ENCODE measurements at regions not wholly inside any gene's neighbourhood (a gene's known extent, or its start where the extent isn't known, plus 50 kb on each side); places are given as distances from the start of the nearest gene placed in this dataset.
"Not testable (repeated sequence)": the region's sequence is repeated elsewhere in the genome, so short reads cannot be mapped to it uniquely, and the experiment has no call there.

- TF ChIP-seq EZH2 (IDR thresholded peaks at IDR 0.05; ENCODE audit: borderline replicate concordance, low read depth, low read length, poor library complexity, severe bottlenecking) (no peak), CTCF (conservative IDR thresholded peaks at IDR 0.05; ENCODE audit: low read depth, low read length) (no peak)
- intact Hi-C loops (cut with micrococcal nuclease; ENCODE audit: unreplicated experiment): no loop called here
- BruUV-seq (replicated peaks): no TSS peak
Measured at GRCh38 chr13:91053318-91054065, 294.0 kb upstream of the MIR17HG start.

DNA sequence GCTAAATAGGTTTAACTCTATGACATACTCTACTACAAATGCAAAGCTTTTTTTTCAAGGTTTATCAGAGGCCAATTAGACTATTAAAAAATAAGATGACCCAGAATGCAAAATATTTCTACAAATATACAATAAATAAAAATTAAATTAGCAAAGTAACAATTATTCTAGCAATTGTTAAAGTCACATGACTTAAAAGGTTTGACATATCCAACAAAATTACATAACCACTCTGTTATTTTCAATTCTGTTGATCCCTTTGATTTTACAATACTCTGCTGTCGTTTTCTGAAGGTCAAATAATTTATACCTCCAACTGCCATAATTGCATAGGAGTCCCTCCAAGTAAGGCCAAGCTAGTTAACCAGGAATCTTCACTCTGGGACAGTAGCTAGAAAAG lies 292.6 kb upstream of the MIR17HG start:
- intact Hi-C loops (cut with micrococcal nuclease; ENCODE audit: unreplicated experiment): no loop called here
- Histone ChIP-seq H3K27ac (ENCODE audit: low read depth, low read length, poor library complexity, severe bottlenecking) (no peak overlapping the region), H3K27me3 (replicated peaks; ENCODE audit: insufficient read depth, low read depth, low read length, poor library complexity) (no peaks in the 10 kb centered on the region), H3K4me1 (ENCODE audit: insufficient read depth, low read length, poor library complexity, severe bottlenecking) (no peaks in the 10 kb centered on the region), H3K36me3 (ENCODE audit: insufficient read depth, low read length, poor library complexity, severe bottlenecking) (no peaks in the 10 kb centered on the region), H3K9me3 (ENCODE audit: low read depth, low read length, poor library complexity, severe bottlenecking) (no peaks in the 10 kb centered on the region), H3K4me3 (ENCODE audit: low read depth, low read length, poor library complexity, severe bottlenecking) (no peak overlapping the region)
- POLR2A ChIA-PET (ENCODE audit: low non-redundant PET): no interaction called here
- BruUV-seq (replicated peaks): no TSS peak
- no peak for TF ChIP-seq CTCF (conservative IDR thresholded peaks at IDR 0.05; ENCODE audit: low read depth, low read length)
- no peak for TF ChIP-seq EZH2 (IDR thresholded peaks at IDR 0.05; ENCODE audit: borderline replicate concordance, low read depth, low read length, poor library complexity, severe bottlenecking)
- CTCF ChIA-PET: no interaction called here
- no peak for DNase-seq (ENCODE audit: low spot score)

More at GRCh38 chr13:91053318-91054065, 294.0 kb upstream of the MIR17HG start:
- no peak overlapping the region for H3K4me3 ChIP-seq (ENCODE audit: low read depth, low read length, poor library complexity, severe bottlenecking)
- ChIA-PET CTCF (no interaction called here), POLR2A (ENCODE audit: low non-redundant PET) (no interaction called here)
- H3K27ac ChIP-seq (ENCODE audit: low read depth, low read length, poor library complexity, severe bottlenecking): no peak overlapping the region
- H3K27me3 ChIP-seq (replicated peaks; ENCODE audit: insufficient read depth, low read depth, low read length, poor library complexity): no peaks in the 10 kb centered on the region
- no peaks in the 10 kb centered on the region for H3K4me1 ChIP-seq (ENCODE audit: insufficient read depth, low read length, poor library complexity, severe bottlenecking)
- H3K36me3 ChIP-seq (ENCODE audit: insufficient read depth, low read length, poor library complexity, severe bottlenecking): no peaks in the 10 kb centered on the region
- no peak for DNase-seq (ENCODE audit: low spot score)
- H3K9me3 ChIP-seq (ENCODE audit: low read depth, low read length, poor library complexity, severe bottlenecking): no peaks in the 10 kb centered on the region

DNA sequence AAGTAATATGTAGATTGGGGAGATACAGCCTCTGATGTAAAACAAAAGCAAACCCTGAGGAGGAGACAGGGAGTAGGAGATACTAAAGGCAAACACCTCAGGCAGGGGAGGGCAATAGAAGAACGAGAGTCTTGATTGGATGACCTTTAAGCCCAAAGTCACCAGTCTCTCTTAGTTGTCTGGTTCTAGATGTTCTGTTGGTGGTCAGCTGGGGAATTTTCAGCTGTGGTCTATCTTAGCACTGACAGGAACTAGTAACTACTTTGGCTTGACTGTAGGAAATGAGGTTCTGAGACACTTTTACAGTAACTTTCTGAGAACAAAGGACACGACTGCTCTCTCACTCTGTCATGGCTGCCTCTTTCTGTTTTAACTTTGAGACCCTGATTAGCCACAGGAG lies 290.7 kb upstream of the MIR17HG start:
- no peak overlapping the region for H3K4me3 ChIP-seq (ENCODE audit: low read depth, low read length, poor library complexity, severe bottlenecking)
- no peaks in the 10 kb centered on the region for H3K36me3 ChIP-seq (ENCODE audit: insufficient read depth, low read length, poor library complexity, severe bottlenecking)
- BruUV-seq (replicated peaks): no TSS peak
- DNase-seq (ENCODE audit: low spot score): no peak
- CTCF ChIA-PET: no interaction called here
- no peak overlapping the region for H3K27ac ChIP-seq (ENCODE audit: low read depth, low read length, poor library complexity, severe bottlenecking)
- TF ChIP-seq EZH2 (IDR thresholded peaks at IDR 0.05; ENCODE audit: borderline replicate concordance, low read depth, low read length, poor library complexity, severe bottlenecking): no peak
- no peak for TF ChIP-seq CTCF (conservative IDR thresholded peaks at IDR 0.05; ENCODE audit: low read depth, low read length)
- intact Hi-C loops (cut with micrococcal nuclease; ENCODE audit: unreplicated experiment): no loop called here
- H3K9me3 ChIP-seq (ENCODE audit: low read depth, low read length, poor library complexity, severe bottlenecking): no peaks in the 10 kb centered on the region
- POLR2A ChIA-PET (ENCODE audit: low non-redundant PET): no interaction called here
- no peaks in the 10 kb centered on the region for H3K4me1 ChIP-seq (ENCODE audit: insufficient read depth, low read length, poor library complexity, severe bottlenecking)
- no peaks in the 10 kb centered on the region for H3K27me3 ChIP-seq (replicated peaks; ENCODE audit: insufficient read depth, low read depth, low read length, poor library complexity)

- CTCF ChIA-PET; H3K9me3 ChIP-seq (ENCODE audit: low read depth, low read length, poor library complexity, severe bottlenecking); H3K4me1 ChIP-seq (ENCODE audit: insufficient read depth, low read length, poor library complexity, severe bottlenecking); H3K27ac ChIP-seq (ENCODE audit: low read depth, low read length, poor library complexity, severe bottlenecking); intact Hi-C loops (cut with micrococcal nuclease; ENCODE audit: unreplicated experiment); H3K4me3 ChIP-seq (ENCODE audit: low read depth, low read length, poor library complexity, severe bottlenecking); H3K27me3 ChIP-seq (replicated peaks; ENCODE audit: insufficient read depth, low read depth, low read length, poor library complexity); DNase-seq (ENCODE audit: low spot score); H3K36me3 ChIP-seq (ENCODE audit: insufficient read depth, low read length, poor library complexity, severe bottlenecking); POLR2A ChIA-PET (ENCODE audit: low non-redundant PET); BruUV-seq (replicated peaks): not testable (repeated sequence)
Measured at GRCh38 chr13:91057507-91057906, 290.0 kb upstream of the MIR17HG start.

Measured in A673 (cell line).